Sigmoid colon (tissue), 4 donors: ENCODE measurements at regions not wholly inside any gene's neighbourhood (a gene's known extent, or its start where the extent isn't known, plus 50 kb on each side); places are given as distances from the start of the nearest gene placed in this dataset.

ENCODE experiments used
- EP300 ChIP-seq, 4 donors: sonication (generic); formaldehyde crosslinking; IDR thresholded peaks; one replicate each; pipeline ENCODE4 v1.6.1; 2017; ENCODE audit warnings: antibody characterized with exemption in 4 of 4
- POLR2A ChIP-seq, 2 donors: fragments of 450-650 bp; IDR thresholded peaks; one replicate each; pipeline ENCODE4 v1.6.1; 2016; ENCODE audit warnings: antibody characterized with exemption in 2 of 2, mild to moderate bottlenecking in 2 of 2, moderate library complexity in 2 of 2
- POLR2AphosphoS5 ChIP-seq, 4 donors: sonication (generic); formaldehyde crosslinking; IDR thresholded peaks; one replicate each; pipeline ENCODE4 v1.6.1; 2017; ENCODE audit warnings: antibody characterized with exemption in 4 of 4
- TF ChIP-seq, protein P1 (sequence below), 4 experiments: fragments of 450-650 bp in 3 of 4; fragments of 200-600 bp in 1 of 4; IDR thresholded peaks; one replicate each; pipeline ENCODE4 v1.5.1; 2016 to 2019; ENCODE audit warnings: antibody characterized with exemption in 4 of 4, mild to moderate bottlenecking in 3 of 4, moderate library complexity in 2 of 4

DNA sequence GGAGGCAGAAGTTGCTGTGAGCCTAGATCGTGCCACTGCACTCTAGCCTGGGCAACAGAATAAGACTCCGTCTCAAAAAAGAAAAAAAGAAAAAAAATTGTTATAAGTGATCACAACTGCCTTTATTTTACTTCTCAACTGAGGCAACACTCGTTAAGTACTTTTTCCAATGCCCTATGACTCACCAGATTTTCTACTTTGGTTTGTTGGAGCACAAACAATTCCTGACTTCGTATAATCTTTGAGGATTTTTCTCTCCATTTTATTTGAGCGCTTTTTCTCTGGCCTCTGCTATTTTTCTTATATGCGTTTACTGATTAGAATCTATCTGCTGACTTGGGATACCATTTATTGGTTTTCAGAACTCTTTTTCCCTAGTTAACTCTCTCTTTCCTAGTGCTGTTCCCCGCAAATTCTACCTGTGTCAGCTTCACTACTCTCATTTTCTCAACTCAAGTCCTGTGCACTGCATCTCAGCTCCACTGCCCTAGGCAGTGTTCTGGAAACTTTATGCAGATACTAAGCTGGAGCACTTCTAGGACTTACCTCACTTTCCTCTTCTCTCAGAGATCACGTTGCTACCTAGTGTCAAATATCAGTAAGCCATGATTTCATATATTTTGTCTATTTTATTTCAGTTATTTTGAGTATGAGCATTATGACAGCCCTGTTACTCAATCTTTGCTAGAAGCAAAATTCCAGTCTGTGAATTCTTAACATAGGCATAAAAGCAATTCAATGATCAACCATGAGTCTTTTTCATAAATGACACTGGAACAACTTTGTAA is 1120.1 kb upstream of the CITED2 start:
- TF ChIP-seq POLR2AphosphoS5 (IDR thresholded peaks at IDR 0.05) (no peak), POLR2A (IDR thresholded peaks at IDR 0.05) (no peak), EP300 (IDR thresholded peaks at IDR 0.05) (no peak)
- TF ChIP-seq, protein P1, sequence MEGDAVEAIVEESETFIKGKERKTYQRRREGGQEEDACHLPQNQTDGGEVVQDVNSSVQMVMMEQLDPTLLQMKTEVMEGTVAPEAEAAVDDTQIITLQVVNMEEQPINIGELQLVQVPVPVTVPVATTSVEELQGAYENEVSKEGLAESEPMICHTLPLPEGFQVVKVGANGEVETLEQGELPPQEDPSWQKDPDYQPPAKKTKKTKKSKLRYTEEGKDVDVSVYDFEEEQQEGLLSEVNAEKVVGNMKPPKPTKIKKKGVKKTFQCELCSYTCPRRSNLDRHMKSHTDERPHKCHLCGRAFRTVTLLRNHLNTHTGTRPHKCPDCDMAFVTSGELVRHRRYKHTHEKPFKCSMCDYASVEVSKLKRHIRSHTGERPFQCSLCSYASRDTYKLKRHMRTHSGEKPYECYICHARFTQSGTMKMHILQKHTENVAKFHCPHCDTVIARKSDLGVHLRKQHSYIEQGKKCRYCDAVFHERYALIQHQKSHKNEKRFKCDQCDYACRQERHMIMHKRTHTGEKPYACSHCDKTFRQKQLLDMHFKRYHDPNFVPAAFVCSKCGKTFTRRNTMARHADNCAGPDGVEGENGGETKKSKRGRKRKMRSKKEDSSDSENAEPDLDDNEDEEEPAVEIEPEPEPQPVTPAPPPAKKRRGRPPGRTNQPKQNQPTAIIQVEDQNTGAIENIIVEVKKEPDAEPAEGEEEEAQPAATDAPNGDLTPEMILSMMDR (IDR thresholded peaks at IDR 0.05): no peak
